ELR (cell line): ENCODE measurements at regions not wholly inside any gene's neighbourhood (a gene's known extent, or its start where the extent isn't known, plus 50 kb on each side); places are given as distances from the start of the nearest gene placed in this dataset.
A peak's percentile ranks its signal among the peaks of the same experiment; 100 is the strongest.

ENCODE experiments used
- DNase-seq: peaks from one replicate; pipeline ENCODE4 v3.0.0-alpha.2; 2015; ENCODE audit warnings: low read depth

- no peak for DNase-seq
Measured at GRCh38 chr10:123952099-123952498, 60.5 kb upstream of the CPXM2 start.

- DNase-seq = no peak
Measured at GRCh38 chr10:123948030-123948823, 56.6 kb upstream of the CPXM2 start.

- peak; percentile 26 for DNase-seq
Measured at GRCh38 chr10:123945325-123945920, 53.8 kb upstream of the CPXM2 start.

GRCh38 chr10:123944661-123945060 lies 53.1 kb upstream of the CPXM2 start:
- no peak for DNase-seq

- DNase-seq = no peak
Measured at GRCh38 chr10:123943307-123943706, 51.7 kb upstream of the CPXM2 start.

- DNase-seq = no peak
Measured at GRCh38 chr10:123942114-123942861, 50.7 kb upstream of the CPXM2 start.
